KG1 (cell line): ENCODE measurements at regions not wholly inside any gene's neighbourhood (a gene's known extent, or its start where the extent isn't known, plus 50 kb on each side); places are given as distances from the start of the nearest gene placed in this dataset.

Experiments used
- DNase-seq: peaks from one replicate; lab custom pipeline; 2025; lab: John Stamatoyannopoulos, UW

GRCh38 chr2:234633581-234634230 is 136.8 kb upstream of the ARL4C start:
- no peak for DNase-seq

GRCh38 chr2:234632527-234633391 is 135.9 kb upstream of the ARL4C start:
- DNase-seq, result no peak

- no peak for DNase-seq
These were observed 135.0 kb upstream of the ARL4C start for GRCh38 chr2:234631646-234632514.

- DNase-seq, result no peak
These were observed 133.9 kb upstream of the ARL4C start for GRCh38 chr2:234630801-234631261.

DNA sequence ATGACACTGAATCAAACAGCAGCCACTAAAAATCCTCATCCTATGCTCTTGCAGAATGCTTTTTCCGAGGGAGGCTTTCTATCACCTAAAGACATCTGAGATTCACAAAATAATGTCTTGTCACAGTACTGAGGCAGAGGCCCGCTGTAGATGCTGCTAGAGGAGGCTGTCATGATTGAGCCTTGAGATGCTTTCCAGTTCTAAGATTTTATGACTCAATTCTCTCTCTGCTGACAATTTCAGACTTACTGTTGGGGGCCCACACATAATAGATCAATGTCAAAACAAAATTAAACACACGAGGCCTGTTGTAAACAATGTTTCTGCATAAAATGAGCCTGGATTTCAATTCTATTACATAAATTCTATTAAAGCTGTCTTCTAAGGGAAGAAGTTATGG is 132.7 kb upstream of the ARL4C start:
- no peak for DNase-seq

DNA sequence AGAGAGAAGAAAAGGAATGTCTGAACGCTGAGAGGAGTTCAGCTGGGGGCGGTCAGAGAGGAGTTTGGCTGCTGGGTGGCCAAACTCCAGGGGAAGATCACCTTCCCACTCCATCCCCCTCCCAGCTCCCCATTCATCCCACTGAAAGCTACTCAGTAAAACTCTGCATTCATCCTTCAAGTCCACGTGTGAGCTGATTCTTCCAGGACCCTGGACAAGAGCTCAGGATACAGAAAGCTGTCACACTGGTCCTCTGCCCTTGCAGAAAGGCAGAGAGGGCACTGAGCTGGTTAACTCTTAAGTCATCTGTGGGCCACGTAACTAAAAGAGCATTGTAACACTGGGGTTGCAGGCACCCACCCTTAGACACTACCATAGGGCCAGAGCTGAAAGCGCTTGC is 132.1 kb upstream of the ARL4C start:
- no peak for DNase-seq

GRCh38 chr2:234627308-234627707 is 130.4 kb upstream of the ARL4C start:
- DNase-seq, result no peak

GRCh38 chr2:234626566-234627130 is 129.8 kb upstream of the ARL4C start:
- DNase-seq, result no peak

DNA sequence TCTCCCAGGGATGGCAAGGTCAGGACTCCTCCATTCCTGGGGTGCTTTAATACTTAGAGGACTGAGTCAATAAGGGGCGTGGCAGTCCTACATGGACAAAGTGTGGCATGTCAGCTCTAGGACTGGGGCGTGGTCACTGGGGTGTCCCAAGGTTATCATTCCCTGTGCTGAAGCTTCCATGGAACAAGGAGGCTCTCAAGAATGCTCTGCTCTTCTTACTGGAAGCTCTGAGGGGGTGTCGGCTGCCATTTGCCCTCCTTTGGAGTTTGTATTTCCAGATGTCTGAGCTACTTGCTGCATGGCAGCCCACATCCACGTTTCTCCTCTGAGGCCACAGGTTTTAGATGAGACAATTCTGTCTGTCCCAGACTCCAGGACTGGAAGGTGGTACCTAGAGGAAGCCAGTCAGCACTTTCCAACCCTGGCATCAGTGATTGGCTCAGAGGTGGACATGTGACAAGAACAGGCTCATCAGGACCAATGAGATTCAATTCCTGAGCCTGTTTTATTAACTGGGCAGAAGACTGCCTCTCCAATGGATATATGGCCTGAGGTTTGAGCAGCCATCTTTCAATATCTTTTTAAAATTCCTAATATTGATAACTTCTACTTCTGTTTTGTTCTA is 128.9 kb upstream of the ARL4C start:
- DNase-seq, result no peak

DNA sequence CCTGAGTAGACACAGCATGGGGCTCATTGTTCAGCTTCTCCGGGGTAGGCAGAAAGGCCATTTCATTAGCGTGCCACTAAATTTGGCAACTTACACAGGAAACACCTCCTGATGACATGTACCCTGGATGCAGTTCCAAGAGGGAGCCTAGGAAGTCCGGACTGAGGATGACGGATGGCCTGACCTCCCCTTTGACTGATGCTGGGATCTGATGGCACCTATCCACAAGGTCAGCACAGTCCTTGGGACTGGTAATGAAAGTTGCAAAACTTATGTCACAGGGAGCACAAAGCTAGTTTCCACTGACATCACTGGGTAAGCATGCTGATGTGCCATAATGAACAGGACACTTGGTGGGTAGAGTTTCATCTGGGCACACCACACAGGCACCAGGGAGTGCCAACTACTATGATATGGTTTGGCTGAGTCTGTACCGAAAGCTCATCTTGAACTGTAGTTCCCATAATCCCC is 126.7 kb upstream of the ARL4C start:
- no peak for DNase-seq

DNA sequence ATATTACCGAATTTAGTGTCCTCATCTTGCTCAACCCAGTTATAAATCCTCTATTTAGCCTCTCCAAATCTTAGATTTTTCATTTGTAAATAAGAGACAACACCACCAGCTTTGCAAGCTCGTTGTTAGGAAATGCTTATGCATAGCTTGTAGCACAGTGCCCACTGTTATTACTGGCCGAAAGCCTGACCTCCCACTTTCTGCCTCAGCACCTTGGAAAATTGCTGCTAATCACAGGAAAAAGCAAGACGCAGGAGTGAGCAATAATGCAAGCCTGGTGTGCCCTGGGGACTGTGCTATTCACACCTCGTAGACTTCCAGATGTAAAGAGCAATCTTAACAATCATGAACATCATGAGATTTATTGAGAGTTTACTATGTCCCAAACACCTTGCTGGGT is 124.2 kb upstream of the ARL4C start:
- DNase-seq, result no peak

DNA sequence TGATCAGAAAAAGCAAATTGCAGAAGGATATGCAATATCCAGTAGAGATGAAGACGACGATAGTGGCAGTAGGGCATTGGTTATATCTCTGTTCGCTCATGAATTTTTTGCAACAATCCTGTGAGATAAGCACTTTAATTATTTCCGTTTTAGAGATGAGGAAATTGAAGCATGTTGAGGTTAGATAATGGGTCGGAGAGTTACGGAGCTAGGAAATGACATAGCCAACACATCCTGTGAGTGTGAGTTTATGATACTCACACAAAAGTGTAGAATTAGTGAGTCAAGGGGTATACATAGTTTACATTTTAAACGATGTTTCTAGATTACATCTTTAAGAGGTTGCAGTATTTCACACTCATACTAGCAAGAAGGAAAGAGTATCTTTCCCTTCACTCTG is 123.1 kb upstream of the ARL4C start:
- no peak for DNase-seq

- DNase-seq, result no peak
These were observed 118.9 kb upstream of the ARL4C start for GRCh38 chr2:234615643-234616356.

DNA sequence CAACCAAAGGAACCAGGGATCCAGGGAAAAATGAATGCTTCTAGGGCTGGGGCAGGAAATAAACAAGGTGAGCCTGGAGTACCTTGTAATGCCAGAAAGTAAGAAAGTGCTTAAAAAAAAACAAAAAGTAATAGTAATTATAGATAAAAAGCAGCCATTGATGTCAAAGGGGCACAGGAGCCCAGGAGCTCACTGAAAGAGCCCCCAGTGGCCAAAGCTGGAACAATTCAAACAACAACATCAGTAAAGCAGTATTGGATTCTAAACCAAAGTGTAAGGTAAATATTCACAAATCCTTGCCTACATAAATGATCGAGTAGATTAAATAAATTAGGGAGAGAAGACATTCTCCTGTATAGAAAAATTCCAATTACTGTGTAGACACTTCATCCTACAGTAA is 114.3 kb upstream of the ARL4C start:
- no peak for DNase-seq

DNA sequence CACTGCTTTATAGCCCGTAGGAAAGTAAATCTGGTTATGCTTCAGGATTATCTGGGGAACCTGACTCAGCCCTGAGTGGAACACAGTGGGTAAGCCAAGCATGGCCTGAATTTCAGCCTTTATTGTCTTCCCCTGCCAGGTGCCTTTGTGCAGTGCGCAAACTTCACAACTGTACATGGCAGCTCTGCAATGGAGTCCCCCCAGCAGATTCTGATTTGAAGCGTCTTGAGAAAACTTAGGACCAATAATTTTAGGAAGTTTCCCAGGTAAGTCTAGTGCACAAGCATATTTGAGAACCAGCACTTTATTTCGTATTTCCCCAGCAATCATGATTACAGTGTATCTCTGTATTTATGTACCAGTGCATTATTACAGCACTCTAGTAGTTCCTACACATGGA is 112.1 kb upstream of the ARL4C start:
- no peak for DNase-seq

DNA sequence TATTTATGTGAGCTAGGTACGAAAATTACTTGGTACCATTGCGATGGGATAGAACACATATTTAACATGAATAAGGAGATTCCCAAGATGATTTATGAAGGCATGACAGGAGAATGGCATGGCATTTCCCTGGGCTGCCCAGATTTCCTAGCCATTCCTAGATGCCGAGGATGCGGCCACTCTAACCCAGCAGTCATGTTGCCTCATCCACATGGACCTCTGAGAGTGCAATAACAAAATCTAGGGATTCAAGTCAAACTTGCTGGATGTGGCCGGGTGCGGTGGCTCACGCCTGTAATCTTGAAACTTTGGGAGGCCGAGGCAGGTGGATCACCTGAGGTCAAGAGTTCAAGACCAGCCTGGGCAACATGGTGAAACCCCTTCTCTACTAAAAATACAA is 110.8 kb upstream of the ARL4C start:
- no peak for DNase-seq

DNA sequence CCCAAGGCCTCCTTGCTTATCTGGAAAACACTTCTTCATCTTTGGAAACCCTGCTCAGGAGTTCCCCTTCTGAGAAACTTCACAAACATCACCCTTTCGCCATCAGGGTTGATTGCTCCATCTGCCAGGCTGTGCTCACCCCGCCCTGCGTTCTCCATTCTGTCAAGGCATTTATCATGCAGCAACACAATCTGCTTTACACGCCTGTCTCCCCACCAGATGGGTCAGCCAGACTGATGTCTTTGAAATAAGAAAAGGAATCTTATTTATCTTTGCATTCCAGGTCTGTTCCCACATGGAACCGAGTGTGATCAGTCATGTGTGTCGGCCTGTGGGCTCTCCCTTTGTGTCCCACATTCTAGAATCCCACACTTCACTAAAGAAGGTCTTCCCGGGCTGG is 110.0 kb upstream of the ARL4C start:
- DNase-seq, result no peak

GRCh38 chr2:234603619-234604018 is 106.7 kb upstream of the ARL4C start:
- DNase-seq, result no peak

DNA sequence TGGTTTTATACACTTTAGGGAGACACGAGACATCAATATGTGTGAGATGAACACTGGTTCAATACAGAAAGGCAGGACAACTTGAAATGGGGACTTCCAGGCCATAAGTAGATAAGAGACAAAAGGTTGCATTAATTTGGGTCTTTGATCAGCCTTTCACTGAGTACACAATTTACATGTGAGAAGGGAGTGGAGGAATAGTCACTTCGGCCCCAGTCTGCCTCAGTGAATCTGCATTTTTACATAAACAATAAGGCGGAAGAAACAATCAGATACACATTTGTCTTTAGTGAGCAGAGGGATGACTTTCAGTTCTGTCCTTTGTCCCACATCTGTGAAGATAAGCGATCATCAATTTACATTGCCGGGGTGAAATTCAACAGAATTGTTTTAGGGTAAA is 104.3 kb upstream of the ARL4C start:
- DNase-seq, result no peak

- DNase-seq, result no peak
These were observed 100.6 kb upstream of the ARL4C start for GRCh38 chr2:234597576-234597861.
